ENCODE measurements at regions not wholly inside any gene's neighbourhood (a gene's known extent, or its start where the extent isn't known, plus 50 kb on each side); places are given as distances from the start of the nearest gene placed in this dataset.
"Not testable (repeated sequence)": the region's sequence is repeated elsewhere in the genome, so short reads cannot be mapped to it uniquely, and the experiment has no call there.

DNA sequence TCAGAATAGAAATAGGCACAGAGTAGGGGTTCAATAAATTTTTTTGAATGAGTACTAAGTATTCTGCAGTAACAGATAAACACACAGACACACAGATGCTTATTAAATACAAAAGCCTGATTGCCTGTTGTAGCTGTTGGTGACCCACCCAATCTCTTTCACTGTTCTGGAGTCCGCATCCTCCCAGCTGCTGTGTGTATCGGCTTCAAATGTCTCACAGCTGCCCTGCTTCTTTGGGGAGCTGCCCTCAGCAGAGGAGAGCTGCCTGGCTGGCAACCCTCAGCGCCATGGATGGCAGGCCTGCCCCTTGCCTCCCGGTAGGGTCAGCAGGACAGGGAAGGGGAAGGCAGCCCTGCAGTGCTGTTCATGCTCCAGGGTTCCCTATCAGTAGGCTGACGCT is 50.5 kb upstream of the PRNP start:
- DNase-seq = no peak

DNA sequence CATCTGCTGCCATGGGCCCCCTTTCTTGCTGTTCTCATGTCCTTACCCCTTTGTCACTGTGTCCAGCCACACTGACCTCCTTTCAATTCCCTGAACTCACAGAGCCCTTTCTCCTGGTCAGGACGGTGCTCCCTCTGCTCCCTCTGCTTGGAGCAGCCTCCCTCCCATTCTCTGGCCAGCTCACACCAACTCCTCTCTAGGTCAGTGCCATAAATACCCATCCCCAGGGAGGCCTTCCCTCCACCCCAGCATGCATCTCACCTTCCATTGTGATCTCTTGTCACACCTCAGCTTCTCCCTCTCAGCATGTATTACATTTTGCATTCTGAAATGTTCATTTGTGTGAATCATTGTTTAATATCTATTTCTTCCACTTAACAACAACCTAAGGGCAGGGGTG is 50.9 kb upstream of the PRNP start:
- no peak for DNase-seq

DNA sequence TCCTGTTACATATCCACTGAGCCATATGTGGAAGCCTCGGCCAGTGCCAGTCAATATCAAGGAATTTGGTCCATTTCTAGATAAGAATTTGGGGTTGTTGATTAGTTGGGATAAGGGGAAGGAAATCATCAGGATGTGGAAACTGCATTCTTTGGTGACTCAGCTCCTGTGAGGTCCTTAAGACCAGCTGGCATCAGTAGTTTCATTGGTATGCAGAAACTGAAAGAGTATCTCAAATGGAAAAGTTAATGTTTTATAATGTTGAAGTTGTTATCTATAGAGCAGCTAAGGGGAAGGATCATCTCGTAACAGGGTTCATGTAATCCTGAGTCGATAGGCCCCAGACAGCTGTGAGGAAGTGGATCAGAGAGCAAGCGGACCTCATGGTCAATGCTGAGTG is 52.5 kb upstream of the PRNP start:
- no peak for DNase-seq

DNA sequence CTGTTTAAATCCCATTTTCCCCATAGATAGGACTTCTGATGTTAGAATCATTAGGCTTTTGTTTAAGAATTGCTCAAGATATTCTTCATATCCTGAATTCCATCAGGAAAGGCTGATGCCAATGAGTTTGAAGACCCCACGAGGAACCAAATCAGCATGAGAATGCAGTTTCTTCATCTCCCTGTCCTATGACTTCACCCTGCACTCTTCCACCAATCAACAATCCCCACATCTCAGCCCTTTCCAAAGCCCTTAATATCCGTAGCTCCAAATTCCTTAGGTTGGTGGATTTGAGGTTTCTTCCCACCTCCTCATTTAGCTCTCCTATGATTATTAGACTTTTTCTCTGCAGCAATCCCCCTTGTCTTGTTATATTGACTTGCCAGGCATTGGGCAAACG is 52.9 kb upstream of the PRNP start:
- DNase-seq = no peak

DNA sequence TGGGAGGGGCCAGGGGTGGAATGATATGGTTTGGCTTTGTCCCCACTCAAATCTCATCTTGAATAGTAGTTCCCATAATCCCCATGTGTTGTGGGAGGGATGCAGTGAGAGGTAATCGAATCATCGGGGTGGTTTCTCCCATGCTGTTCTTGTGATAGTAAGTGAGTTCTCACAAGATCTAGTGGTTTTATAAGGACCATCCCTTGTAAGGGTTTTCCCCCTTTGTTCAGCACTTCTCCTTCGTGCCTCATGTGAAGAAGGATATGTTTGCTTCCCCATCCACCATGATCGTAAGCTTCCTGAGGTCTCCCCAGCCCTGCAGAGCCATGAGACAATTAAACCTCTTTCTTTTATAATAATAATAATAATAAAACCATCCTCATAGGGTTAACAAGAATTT is 53.4 kb upstream of the PRNP start:
- DNase-seq = no peak

GRCh38 chr20:4626228-4626627 is 60.0 kb upstream of the PRNP start:
- no peak for DNase-seq

DNA sequence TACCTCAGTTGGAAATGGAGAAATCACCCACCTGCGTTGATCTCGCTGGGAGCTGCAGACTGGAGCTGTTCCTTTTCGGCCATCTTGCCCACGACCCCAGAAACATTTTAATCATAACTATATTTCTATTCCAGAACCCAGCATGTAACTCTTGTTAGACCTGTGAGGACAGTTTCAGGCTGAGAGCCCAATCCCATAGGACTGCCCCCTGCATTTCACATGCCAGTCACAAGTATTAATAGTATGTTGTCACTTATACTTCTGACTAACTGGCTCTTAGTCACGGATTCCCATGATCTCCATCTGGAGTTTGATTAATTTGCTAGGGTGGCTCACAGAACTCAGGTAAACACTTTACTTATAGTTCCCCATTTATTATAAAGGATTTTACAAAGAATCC is 60.6 kb upstream of the PRNP start:
- DNase-seq = no peak

DNA sequence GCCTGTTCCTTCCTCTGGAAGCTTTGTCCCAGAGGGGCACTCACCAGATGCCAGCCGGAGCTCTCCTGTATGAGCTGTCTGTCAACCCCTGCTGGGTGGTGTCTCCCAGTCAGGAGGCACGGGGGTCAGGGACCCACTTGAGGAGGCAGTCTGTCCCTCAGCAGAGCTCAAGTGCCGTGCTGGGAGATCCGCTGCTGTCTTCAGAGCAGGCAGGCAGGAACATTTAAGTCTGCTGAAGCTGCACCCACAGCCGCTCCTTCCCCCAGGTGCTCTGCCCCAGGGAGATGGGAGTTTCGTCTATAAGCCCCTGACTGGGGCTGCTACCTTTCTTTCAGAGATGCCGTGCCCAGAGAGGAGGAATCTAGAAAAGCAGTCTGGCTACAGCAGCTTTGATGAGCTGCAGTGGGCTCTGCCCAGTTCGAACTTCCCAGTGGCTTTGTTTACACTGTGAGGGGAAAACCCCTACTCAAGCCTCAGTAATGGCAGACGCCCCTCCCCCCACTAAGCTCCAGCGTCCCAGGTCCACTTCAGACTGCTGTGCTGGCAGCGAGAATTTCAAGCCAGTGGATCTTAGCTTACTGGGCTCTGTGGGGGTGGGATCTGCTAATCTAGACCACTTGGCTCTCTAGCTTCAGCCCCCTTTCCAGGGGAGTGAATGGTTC is 61.5 kb upstream of the PRNP start:
- DNase-seq = not testable (repeated sequence)

DNA sequence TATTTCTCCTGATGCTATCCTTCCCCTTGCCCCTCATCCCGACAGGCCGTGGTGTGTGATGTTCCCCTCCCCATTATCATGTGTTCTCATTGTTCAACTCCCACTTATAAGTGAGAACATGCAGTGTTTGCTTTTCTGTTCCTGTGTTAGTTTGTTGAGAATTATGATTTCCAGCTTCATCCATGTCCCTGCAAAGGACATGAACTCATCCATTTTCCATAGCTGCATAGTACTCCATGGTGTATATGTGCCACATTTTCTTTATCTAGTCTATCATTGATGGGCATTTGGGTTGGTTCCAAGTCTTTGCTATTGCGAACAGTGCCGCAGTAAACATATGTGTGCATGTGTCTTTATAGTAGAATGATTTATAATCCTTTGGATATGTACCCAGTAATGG is 67.1 kb upstream of the PRNP start:
- not testable (repeated sequence) for DNase-seq

DNA sequence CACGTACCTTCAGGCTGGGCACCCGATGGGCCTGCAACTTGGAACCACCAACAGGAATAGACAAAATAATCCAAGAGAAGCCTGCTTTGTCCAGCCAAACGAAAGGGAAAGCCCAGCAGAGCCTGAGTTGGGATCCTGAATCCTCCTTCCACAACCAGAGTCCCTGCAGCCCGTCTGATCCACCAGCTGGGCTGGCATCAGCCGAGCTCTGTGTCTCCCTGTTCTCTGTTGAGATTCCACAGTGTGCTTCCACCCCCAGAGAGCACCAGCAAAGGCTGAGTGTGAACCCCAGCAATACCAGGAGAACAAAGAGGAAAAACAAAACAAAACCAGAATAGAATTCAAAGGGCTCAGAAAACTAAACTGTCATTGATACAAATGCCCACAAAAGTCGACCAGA is 68.8 kb upstream of the PRNP start:
- DNase-seq = no peak

- DNase-seq = no peak
Measured at GRCh38 chr20:4617019-4617418, 69.2 kb upstream of the PRNP start.

- DNase-seq = peak; percentile 94
Measured at GRCh38 chr20:4613718-4614620, 72.3 kb upstream of the PRNP start.

DNA sequence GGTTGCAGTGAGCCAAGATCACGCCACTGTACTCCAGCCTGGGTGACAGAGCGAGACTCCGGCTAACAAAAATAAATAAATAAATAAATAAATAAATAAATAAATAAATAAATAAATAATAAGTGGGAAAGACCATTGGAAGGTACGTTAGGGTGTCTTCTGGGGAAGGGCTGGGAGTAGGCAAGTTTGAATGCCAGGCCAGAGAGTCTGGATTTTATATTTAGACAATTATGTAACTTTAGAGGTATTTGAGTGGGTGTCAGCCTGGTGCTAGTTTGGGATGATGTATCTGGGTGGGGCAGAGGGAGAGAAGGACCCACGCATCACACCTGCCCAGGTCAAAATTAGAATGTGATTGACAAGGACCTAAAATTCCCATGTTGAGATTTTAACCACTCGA is 73.1 kb upstream of the PRNP start:
- no peak for DNase-seq

DNA sequence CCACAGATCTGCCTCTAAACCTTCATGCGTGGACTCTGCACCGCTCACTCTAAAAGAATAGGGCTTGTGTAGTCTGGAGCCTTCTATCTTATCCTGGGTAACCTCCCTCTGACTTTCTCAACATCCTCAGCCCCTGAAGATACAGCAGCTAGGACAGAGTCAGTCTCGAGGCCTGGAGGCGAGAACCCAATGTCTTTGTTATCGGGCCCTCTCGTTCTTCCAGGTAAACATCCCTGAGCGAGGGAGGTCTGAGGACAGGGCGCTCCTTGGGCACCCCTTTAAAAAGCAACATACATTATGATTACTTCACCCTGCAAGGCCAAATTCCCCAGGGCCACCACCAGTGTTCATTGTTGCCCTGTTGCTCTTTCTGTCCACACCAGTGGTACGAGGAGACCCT is 75.4 kb upstream of the PRNP start:
- DNase-seq = no peak

- DNase-seq = no peak
Measured at GRCh38 chr20:4609511-4609910, 76.7 kb upstream of the PRNP start.

DNA sequence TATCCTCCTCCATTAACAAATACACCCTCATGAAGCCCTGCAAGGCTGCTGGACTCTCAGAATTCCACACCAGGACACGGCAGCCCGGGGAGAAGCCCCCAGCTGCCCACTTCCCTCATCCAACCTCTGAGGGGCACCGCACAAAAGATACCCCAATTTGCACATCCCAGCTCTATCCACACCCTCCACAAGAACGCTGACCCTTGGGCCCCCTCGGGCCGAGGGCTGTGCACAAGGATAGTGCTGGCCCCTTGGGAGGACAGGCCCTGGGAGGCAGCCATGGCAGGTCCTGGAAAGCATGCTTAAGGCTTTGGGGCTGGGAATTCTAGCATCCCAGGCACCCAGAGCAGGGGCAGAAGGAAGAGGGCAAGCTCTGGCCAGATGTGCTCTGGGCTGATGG is 77.4 kb upstream of the PRNP start:
- DNase-seq = no peak

- peak; percentile 79 for DNase-seq
Measured at GRCh38 chr20:4607287-4607713, 79.0 kb upstream of the PRNP start.

DNA sequence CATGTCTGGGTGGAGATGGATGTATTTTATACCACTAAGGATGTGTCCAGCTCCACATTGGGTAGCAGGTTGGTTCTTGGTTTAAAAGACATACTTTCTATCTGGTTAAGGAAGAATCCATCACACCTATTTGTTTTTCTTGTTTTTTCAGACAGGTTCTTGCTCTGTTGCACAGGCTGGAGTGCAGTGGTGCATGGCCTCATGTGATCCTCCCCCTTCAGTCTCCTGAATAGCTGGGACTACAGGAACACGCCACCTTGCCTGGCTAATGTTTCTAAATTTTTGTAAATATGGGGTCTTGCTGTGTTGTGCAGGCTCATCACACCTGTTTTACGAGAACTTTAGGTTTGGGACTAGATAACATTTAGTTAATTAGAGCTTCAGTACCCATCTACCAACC is 80.2 kb upstream of the PRNP start:
- no peak for DNase-seq

DNA sequence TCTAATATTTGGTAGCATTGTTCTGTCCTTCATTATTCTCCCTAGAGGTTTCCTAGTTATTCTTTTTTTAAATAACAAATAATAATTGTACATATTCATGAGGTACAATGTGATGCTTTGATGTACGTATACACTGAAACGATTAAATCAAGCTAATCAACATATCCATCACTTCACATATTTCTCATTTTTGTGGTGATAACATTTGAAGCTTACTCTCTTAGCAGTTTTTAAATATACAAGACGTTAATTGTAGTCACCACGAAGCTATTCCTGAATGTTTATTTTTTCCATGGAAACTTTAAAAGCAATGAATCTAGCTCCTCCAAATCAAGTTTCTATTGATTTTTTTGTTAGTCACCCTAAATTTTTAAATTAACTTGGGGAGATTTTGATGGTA is 81.1 kb upstream of the PRNP start:
- DNase-seq = no peak

DNA sequence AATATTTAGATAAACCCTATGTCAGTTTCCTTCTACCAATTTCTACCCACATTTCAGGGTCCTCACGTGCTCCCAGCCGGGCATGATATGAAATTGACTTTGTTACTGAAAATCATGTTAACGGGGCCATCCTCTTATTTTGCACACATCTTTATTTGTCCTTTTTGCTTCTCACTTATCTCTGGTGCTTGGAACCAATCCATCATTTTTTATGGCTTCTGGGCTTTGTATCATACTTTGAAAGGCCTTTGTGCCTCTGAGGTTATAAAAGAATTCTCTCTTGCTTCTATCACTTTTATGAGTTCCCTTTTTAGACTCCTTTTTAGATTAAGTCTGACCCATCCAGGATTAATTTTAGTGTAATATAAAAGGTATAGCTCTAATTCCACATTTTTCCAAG is 81.7 kb upstream of the PRNP start:
- no peak for DNase-seq

DNA sequence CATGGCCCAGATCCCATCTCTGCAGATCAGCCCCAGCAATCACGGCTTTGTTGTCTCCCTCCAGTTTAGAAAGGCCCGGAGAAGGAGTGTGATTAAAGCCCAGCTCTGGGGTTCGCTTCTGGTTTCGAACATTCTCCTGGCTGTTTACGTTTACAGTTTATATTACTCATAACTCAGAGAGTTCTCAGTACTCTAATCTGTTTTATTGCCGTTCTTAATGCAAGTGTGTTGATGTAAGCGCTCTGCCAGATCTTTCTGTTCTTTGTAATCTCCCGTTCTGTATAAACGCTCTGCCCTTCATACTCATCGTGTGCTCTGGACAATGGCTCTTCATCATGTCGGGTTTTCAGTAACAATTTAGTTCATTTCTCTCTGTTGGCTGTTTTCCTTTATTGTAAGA is 82.5 kb upstream of the PRNP start:
- DNase-seq = no peak

DNA sequence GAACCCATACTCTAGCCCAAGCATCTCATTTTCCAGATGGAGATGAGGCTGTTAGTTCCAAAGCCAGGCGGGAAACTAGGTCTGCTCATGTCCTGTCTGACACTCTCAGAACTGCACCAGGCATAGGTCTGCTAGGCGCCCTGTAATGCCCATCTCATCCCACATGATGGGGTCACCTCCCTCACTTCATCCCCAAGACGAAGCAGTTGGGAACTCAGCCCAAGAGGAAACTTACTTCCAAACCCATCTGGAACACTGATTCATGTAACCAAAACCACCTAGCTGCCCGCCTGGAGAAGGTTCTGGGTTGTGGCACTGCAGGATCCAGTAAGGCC is 84.0 kb upstream of the PRNP start:
- DNase-seq = no peak

DNA sequence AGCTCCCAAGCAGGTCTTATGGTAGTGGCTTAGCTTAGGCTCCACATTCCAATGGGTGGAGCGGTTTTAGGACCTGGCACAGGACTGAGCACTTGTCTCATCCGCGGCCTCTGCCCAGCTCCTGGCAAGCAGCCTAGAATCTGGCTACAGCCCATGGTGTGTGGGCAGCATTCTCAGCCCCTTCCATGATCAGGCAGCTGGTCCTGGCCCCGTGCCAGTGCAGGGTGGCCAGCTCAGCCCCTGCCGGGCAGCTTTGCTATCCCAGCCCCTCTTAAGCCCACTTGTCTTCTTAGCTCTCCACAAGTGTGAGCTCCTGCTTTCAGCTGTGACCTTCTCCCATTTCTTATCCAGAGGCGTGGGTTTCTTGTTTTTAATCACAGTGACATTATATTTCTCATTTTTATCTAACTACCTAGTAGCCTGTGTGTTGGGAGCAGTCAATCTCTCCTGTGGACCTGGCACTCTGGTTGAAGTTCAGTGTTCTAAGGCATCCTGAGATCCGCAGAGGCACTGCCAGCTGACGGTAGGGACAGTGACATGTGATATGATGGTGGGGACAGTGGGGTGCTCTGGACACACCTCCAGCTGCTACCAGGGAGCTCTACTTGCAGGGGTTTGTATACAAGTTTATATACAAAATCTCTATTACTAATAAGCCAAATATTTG is 84.5 kb upstream of the PRNP start:
- peak; percentile 65 for DNase-seq

DNA sequence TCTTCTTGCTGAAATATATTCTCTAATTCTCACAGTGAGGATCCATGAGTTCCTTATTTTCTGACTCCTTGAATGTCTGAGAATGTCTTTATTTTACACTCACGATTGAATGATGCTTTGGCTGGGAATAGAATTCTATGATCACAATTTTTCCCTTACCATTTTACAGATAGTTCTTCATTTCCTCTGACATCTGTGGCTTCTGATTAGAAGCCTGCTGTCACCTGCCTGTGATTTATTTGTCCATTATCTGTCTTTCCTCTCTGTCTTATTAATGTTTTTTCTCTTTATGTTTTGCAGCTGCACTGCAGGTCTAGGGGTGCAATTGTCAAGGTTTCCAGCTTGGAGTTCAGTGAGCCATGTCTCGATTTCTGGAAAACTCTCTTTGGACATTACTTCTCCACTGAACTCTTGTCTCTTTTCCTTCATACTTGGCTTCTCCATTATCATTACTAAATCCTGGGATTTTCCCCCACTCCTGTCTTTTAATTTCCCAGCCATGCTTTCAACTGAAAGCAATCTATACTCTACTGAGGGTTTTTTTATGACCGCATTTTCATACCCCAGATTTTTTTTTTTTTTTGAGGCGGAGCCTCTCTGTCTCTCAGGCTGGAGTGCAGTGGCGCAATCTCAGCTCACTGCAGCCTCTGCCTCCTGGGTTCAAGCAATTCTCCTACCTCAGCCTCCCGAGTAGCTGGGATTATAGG is 85.8 kb upstream of the PRNP start:
- DNase-seq = no peak

Data from NCI-H345 (cell line).